Upper lobe of left lung (tissue), 6 donors: ENCODE measurements at regions not wholly inside any gene's neighbourhood (a gene's known extent, or its start where the extent isn't known, plus 50 kb on each side); places are given as distances from the start of the nearest gene placed in this dataset.

Experiments
- ATAC-seq, 2 donors: fragments of 200-7000 bp; cut with Tn5 transposase; one replicate each; pipeline ENCODE4 v1.9.1; 2022; ENCODE audit warnings: mild to moderate bottlenecking in 2 of 2, moderate library complexity in 2 of 2; ENCODE audit not compliant: low FRiP score in 2 of 2
- DNase-seq, 2 donors: peaks; one replicate each; pipeline ENCODE4 v3.0.0-alpha.2; 2019 to 2020
- H3K27ac ChIP-seq, 4 donors: fragments of 200-600 bp; sonication (generic); one replicate each; pipeline ENCODE4 v1.5.1; 2016 to 2019
- H3K27me3 ChIP-seq, 4 donors: fragments of 200-600 bp; sonication (generic); one replicate each; pipeline ENCODE4 v1.5.1; 2017 to 2019
- H3K36me3 ChIP-seq, 4 donors: fragments of 200-600 bp; sonication (generic); one replicate each; pipeline ENCODE4 v1.5.1; 2016 to 2019
- H3K4me1 ChIP-seq, 4 donors: fragments of 200-600 bp; sonication (generic); one replicate each; pipeline ENCODE4 v1.5.1; 2018 to 2019
- H3K4me3 ChIP-seq, 4 donors: fragments of 200-600 bp; sonication (generic); one replicate each; pipeline ENCODE4 v1.5.1; 2017 to 2019; ENCODE audit warnings: mild to moderate bottlenecking in 2 of 4, moderate library complexity in 1 of 4
- H3K9me3 ChIP-seq, 4 donors: fragments of 200-600 bp; sonication (generic); one replicate each; pipeline ENCODE4 v1.5.1; 2018 to 2019
- EP300 ChIP-seq, 4 donors: sonication (generic); formaldehyde crosslinking; IDR thresholded peaks; one replicate each; pipeline ENCODE4 v1.5.1; 2017; ENCODE audit warnings: antibody characterized with exemption in 4 of 4, control low read depth in 2 of 4
- POLR2A ChIP-seq, 4 donors: fragments of 450-650 bp; IDR thresholded peaks; one replicate each; pipeline ENCODE4 v1.5.1; 2016 to 2017; ENCODE audit warnings: antibody characterized with exemption in 4 of 4, mild to moderate bottlenecking in 2 of 4
- POLR2AphosphoS5 ChIP-seq, 2 donors: sonication (generic); formaldehyde crosslinking; IDR thresholded peaks; one replicate each; pipeline ENCODE4 v1.5.1; 2017; ENCODE audit warnings: antibody characterized with exemption in 2 of 2
- whole genome bisulfite sequencing, 2 donors: methylation state at CpG; one replicate each; pipeline ENCODE4 v1.1.5; 2017 to 2018; 5-methylcytosine and 5-hydroxymethylcytosine counted together
- TF ChIP-seq, protein P1 (sequence below), 6 experiments: fragments of 450-650 bp in 4 of 6; fragments of 200-600 bp in 2 of 6; sonication (generic) in 2 of 6; IDR thresholded peaks; one replicate each; pipeline ENCODE4 v1.5.1; 2016 to 2019; ENCODE audit warnings: antibody characterized with exemption in 6 of 6
- donor health status: DM: no; HTN: no; CAD: no; lungs with moderate emphysema.
- donor health status: DM: no; HTN: yes; CAD: no; lungs with severe emphysema.

DNA sequence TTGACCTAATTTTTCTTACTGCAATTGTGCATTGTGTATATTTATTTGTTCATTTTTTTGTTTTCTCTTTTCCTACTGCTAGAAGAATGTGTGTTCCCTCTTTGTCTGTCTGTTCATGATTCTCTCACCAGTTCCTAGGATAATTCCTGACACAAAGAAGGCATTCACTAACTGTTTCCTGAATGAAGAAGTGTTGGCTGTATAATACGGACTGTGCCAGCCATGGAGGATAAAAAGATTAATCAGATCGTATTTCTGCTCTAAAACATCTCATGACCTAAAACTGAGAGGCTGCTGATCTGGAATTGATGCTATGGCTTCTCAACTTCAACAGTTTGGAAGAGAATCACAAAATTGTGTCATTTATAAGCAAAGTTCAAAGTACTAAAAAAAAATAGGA, 563.1 kb upstream of the FRG1 start:
- H3K27me3 ChIP-seq: no peaks in the 10 kb centered on the region
- 52 to 64% methylated on average over 2 of the region's 2 CpGs for WGBS, 2 donors
- TF ChIP-seq, protein P1, sequence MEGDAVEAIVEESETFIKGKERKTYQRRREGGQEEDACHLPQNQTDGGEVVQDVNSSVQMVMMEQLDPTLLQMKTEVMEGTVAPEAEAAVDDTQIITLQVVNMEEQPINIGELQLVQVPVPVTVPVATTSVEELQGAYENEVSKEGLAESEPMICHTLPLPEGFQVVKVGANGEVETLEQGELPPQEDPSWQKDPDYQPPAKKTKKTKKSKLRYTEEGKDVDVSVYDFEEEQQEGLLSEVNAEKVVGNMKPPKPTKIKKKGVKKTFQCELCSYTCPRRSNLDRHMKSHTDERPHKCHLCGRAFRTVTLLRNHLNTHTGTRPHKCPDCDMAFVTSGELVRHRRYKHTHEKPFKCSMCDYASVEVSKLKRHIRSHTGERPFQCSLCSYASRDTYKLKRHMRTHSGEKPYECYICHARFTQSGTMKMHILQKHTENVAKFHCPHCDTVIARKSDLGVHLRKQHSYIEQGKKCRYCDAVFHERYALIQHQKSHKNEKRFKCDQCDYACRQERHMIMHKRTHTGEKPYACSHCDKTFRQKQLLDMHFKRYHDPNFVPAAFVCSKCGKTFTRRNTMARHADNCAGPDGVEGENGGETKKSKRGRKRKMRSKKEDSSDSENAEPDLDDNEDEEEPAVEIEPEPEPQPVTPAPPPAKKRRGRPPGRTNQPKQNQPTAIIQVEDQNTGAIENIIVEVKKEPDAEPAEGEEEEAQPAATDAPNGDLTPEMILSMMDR (IDR thresholded peaks at IDR 0.05): no peak
- TF ChIP-seq POLR2AphosphoS5 (IDR thresholded peaks at IDR 0.05): no peak
- no peak for TF ChIP-seq POLR2A (IDR thresholded peaks at IDR 0.05)
- TF ChIP-seq EP300 (IDR thresholded peaks at IDR 0.05): no peak
- H3K4me3 ChIP-seq: no peak overlapping the region
- no peak for ATAC-seq
- no peak for DNase-seq
- H3K9me3 ChIP-seq: no peaks in the 10 kb centered on the region
- no peaks in the 10 kb centered on the region for H3K4me1 ChIP-seq
- H3K36me3 ChIP-seq: no peaks in the 10 kb centered on the region
- no peak overlapping the region for H3K27ac ChIP-seq

DNA sequence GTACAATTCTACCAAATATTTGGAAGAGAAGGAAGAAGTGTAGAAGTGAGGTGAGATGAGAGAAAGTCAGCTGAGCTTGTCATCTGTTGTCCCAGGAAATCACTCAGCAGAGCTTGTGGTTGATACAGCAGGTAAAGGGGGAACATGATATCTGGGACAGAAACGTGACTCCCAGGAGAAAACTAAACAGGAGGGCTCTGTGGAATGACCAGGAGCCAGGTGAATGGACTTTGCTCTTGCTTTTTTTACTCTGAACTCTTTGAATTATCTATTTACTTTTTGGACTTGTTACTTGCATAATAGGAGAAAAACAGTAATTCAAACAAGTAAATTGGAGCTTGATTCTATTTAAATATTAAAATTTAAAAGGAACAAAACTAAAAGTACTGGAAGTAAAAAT, 555.6 kb upstream of the FRG1 start:
- no peak for TF ChIP-seq POLR2A (IDR thresholded peaks at IDR 0.05)
- TF ChIP-seq POLR2AphosphoS5 (IDR thresholded peaks at IDR 0.05): no peak
- TF ChIP-seq EP300 (IDR thresholded peaks at IDR 0.05): no peak
- TF ChIP-seq, protein P1 (IDR thresholded peaks at IDR 0.05): no peak
- H3K27me3 ChIP-seq: no peaks in the 10 kb centered on the region
- no peak for ATAC-seq
- no peaks in the 10 kb centered on the region for H3K4me1 ChIP-seq
- H3K36me3 ChIP-seq: no peaks in the 10 kb centered on the region
- H3K4me3 ChIP-seq: no peak overlapping the region
- WGBS, 2 donors: 6 to 14% methylated on average over 1 of the region's 1 CpG
- no peak for DNase-seq
- H3K9me3 ChIP-seq: no peaks in the 10 kb centered on the region
- H3K27ac ChIP-seq: no peak overlapping the region

DNA sequence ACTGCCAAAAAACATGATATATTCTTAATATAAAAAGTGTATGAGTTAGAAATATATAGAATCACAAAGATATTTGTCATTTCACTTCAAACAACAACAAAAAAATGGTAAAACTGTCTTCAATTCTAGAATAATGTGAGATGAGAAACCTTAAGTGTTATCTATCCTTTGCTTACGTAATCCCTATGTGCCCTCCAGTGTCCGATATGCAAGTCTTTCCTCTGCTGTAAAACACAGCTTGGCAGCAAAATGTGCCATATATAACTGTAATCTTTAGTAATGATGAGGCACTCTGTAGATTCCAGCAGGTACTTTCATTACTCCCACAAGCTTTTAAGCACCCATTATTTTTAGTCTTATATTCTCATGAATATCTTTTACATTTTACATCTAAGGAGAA, 555.1 kb upstream of the FRG1 start:
- Histone ChIP-seq H3K9me3 (no peaks in the 10 kb centered on the region), H3K36me3 (no peaks in the 10 kb centered on the region), H3K27me3 (no peaks in the 10 kb centered on the region), H3K27ac (no peak overlapping the region), H3K4me3 (no peak overlapping the region), H3K4me1 (no peaks in the 10 kb centered on the region)
- ATAC-seq: no peak
- no peak for TF ChIP-seq POLR2A (IDR thresholded peaks at IDR 0.05)
- TF ChIP-seq POLR2AphosphoS5 (IDR thresholded peaks at IDR 0.05): no peak
- TF ChIP-seq, protein P1 (IDR thresholded peaks at IDR 0.05): no peak
- no peak for TF ChIP-seq EP300 (IDR thresholded peaks at IDR 0.05)
- no peak for DNase-seq
- WGBS, 2 donors: 60 to 61% methylated on average over 2 of the region's 2 CpGs

DNA sequence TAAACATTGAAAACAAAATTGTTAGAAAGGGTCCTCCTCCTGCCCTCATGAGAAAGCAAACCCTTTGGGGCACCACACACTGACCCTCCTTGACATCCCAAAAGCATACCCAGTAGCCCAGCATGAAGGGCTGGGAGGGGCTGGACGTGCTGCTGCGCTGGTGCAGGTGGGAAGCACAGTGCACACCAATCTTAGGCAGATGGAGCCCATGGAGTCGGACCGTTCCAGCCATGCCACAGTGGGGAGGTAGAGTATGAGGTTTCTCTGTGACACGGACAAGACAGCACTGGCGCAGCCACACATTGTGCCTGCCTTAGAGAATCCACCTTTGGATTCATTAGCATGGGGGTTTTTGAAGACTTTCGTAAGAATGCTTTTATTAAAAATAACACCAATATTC, 544.2 kb upstream of the FRG1 start:
- 89 to 92% methylated on average over 7 of the region's 7 CpGs for WGBS, 2 donors
- H3K36me3 ChIP-seq: no peaks in the 10 kb centered on the region
- no peak overlapping the region for H3K4me3 ChIP-seq
- H3K27ac ChIP-seq: no peak overlapping the region
- DNase-seq (no peak), ATAC-seq (no peak)
- no peaks in the 10 kb centered on the region for H3K27me3 ChIP-seq
- no peaks in the 10 kb centered on the region for H3K9me3 ChIP-seq
- H3K4me1 ChIP-seq: no peaks in the 10 kb centered on the region
- TF ChIP-seq, protein P1 (IDR thresholded peaks at IDR 0.05): no peak
- TF ChIP-seq EP300 (IDR thresholded peaks at IDR 0.05) (no peak), POLR2AphosphoS5 (IDR thresholded peaks at IDR 0.05) (no peak), POLR2A (IDR thresholded peaks at IDR 0.05) (no peak)

DNA sequence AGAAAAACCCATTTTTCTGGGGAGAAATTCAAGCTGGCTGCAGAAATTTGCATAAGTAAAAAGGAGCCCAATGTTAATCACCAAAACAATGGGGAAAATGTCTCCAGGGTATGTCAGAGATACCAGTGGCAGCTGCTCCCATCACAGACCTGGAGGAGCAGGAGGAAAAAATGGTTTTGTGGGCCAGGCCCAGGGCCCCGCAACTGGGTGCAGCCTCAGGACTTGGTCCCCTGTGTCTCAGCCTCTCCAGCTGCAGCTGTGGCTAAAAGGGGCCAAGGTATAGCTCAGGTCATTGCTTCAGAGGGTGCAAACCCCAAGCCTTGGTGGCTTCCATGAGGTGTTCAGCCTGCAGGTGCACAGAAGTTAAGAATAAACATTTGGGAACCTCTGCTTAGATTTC, 536.4 kb upstream of the FRG1 start:
- whole genome bisulfite sequencing, 2 donors: 38 to 100% methylated on average over 1 of the region's 1 CpG
- Histone ChIP-seq H3K4me1 (no peaks in the 10 kb centered on the region), H3K27me3 (no peaks in the 10 kb centered on the region), H3K27ac (no peak overlapping the region), H3K36me3 (no peaks in the 10 kb centered on the region), H3K9me3 (peaks cover 0 to 5% (median 2%) of the 10 kb centered on the region in 4 donors), H3K4me3 (no peak overlapping the region)
- DNase-seq (no peak), ATAC-seq (no peak)
- TF ChIP-seq, protein P1 (IDR thresholded peaks at IDR 0.05): no peak
- TF ChIP-seq POLR2A (IDR thresholded peaks at IDR 0.05): no peak
- TF ChIP-seq POLR2AphosphoS5 (IDR thresholded peaks at IDR 0.05): no peak
- TF ChIP-seq EP300 (IDR thresholded peaks at IDR 0.05): no peak
